Psoas muscle (tissue), 7 donors: ENCODE measurements at regions not wholly inside any gene's neighbourhood (a gene's known extent, or its start where the extent isn't known, plus 50 kb on each side); places are given as distances from the start of the nearest gene placed in this dataset.
"Not testable (repeated sequence)": the region's sequence is repeated elsewhere in the genome, so short reads cannot be mapped to it uniquely, and the experiment has no call there.

Experiments used
- ATAC-seq, 4 donors: fragments of 200-7000 bp; cut with Tn5 transposase; one replicate each; pipeline ENCODE4 v1.9.1; 2020; ENCODE audit warnings: moderate library complexity in 3 of 4, mild to moderate bottlenecking in 2 of 4
- DNase-seq, 2 donors: peaks; one replicate each; pipeline ENCODE4 v3.0.0-alpha.2; 2020
- H3K27ac ChIP-seq: fragments of 200-600 bp; one replicate; pipeline ENCODE4 v1.8.0; 2022
- H3K27me3 ChIP-seq, 3 donors: fragments of 200-600 bp in 1 of 3; one replicate each; pipeline versions ENCODE4 v1.6.1 to v1.8.0; 2013 to 2022; ENCODE audit warnings: low read length in 2 of 3, mild to moderate bottlenecking in 2 of 3, moderate library complexity in 1 of 3; ENCODE audit not compliant: insufficient read depth in 3 of 3
- H3K36me3 ChIP-seq, 2 donors: fragments of 200-600 bp in 1 of 2; one replicate each; pipeline versions ENCODE4 v1.6.1 to v1.8.0; 2013 to 2022; ENCODE audit warnings: low read depth in 1 of 2, mild to moderate bottlenecking in 1 of 2, moderate library complexity in 1 of 2; ENCODE audit not compliant: insufficient read depth in 1 of 2
- H3K4me1 ChIP-seq: fragments of 200-600 bp; one replicate; pipeline ENCODE4 v1.8.0; 2022
- H3K4me3 ChIP-seq: fragments of 200-600 bp; one replicate; pipeline ENCODE4 v1.8.0; 2022; ENCODE audit warnings: mild to moderate bottlenecking
- H3K9me3 ChIP-seq: fragments of 200-600 bp; one replicate; pipeline ENCODE4 v1.8.0; 2022
- CTCF ChIP-seq: fragments of 200-600 bp; IDR thresholded peaks from one replicate; pipeline ENCODE4 v1.8.0; 2022; ENCODE audit warnings: antibody characterized with exemption
- WGBS, 3 donors: extraction: QIAGEN DNeasy Blood & Tissue Kit; methylation state at CpG; one replicate each; pipeline versions ENCODE4 v1.1.6 to v1.1.7; 2013; 5-methylcytosine and 5-hydroxymethylcytosine counted together
- intact Hi-C, 2 donors: fragments of 100-400 bp; cut with DNase I; formaldehyde crosslinking; loops; one replicate each; pipeline versions ENCODE4 v1.11.0 to v1.14.2; 2022
- donor health status: healthy with polysubstance abuse.
- donor health status: DM: no; HTN: no; CAD: no; lungs with moderate emphysema.
- donor health status: Bipolar disorder and iron deficiency.
- donor health status: healthy.
- donor health status: DM: yes; HTN: yes; CAD: no.
- donor health status: DM: no; HTN: no; CAD: no.
- donor health status: DM: yes; HTN: yes; CAD: no.

GRCh38 chr17:30609682-30610081, 132.5 kb downstream of the GOSR1 start:
- WGBS, 3 donors, result 57 to 69% (median 61%) methylated on average over 2 of the region's 3 CpGs
- ATAC-seq, H3K9me3 ChIP-seq, intact Hi-C loops, H3K4me1 ChIP-seq, H3K27me3 ChIP-seq, DNase-seq, H3K27ac ChIP-seq, H3K4me3 ChIP-seq: not testable (repeated sequence)
- H3K36me3 ChIP-seq, result peaks cover 0 to 30% of the 10 kb centered on the region in 2 donors

GRCh38 chr17:30605523-30605922, 128.3 kb downstream of the GOSR1 start:
- no peak overlapping the region for H3K4me3 ChIP-seq
- H3K27me3 ChIP-seq, result no peaks in the 10 kb centered on the region
- WGBS, 3 donors, result 95 to 98% (median 97%) methylated on average over 4 of the region's 4 CpGs
- intact Hi-C loops, result no loop called here
- H3K4me1 ChIP-seq, result no peaks in the 10 kb centered on the region
- DNase-seq (no peak), ATAC-seq (no peak)
- no peak for TF ChIP-seq CTCF
- peaks cover 0 to 5% of the 10 kb centered on the region in 2 donors for H3K36me3 ChIP-seq
- no peaks in the 10 kb centered on the region for H3K9me3 ChIP-seq
- H3K27ac ChIP-seq, result no peak overlapping the region

- TF ChIP-seq CTCF, result no peak
- Histone ChIP-seq H3K4me1 (no peaks in the 10 kb centered on the region), H3K27ac (no peak overlapping the region), H3K27me3 (no peaks in the 10 kb centered on the region), H3K4me3 (no peak overlapping the region), H3K36me3 (peaks cover 0 to 2% of the 10 kb centered on the region in 2 donors), H3K9me3 (no peaks in the 10 kb centered on the region)
- ATAC-seq (no peak), DNase-seq (no peak)
- intact Hi-C loops, result no loop called here
- 94 to 98% (median 97%) methylated on average over 1 of the region's 1 CpG for WGBS, 3 donors
These were observed 127.8 kb downstream of the GOSR1 start for GRCh38 chr17:30605027-30605426.

- 75 to 92% (median 86%) methylated on average over 1 to 2 of the region's 2 CpGs for WGBS, 3 donors
These were observed 125.2 kb downstream of the GOSR1 start for GRCh38 chr17:30602396-30602795.

GRCh38 chr17:30601984-30602383, 124.8 kb downstream of the GOSR1 start:
- intact Hi-C loops, result loop anchor here in 1 of 2 donors (2.0 kb wide), 1 partner anchor 125 kb away; the partner anchor contains the start of gene GOSR1

More at GRCh38 chr17:30602396-30602795, 125.2 kb downstream of the GOSR1 start:
- peak overlapping the region; percentile 72 for H3K4me3 ChIP-seq
- ATAC-seq, H3K4me1 ChIP-seq, DNase-seq, intact Hi-C loops, H3K27me3 ChIP-seq, H3K27ac ChIP-seq, H3K36me3 ChIP-seq, H3K9me3 ChIP-seq: not testable (repeated sequence)

GRCh38 chr17:30600830-30601494, 123.8 kb downstream of the GOSR1 start:
- Histone ChIP-seq H3K36me3 (no peaks in the 10 kb centered on the region), H3K27ac (peak overlapping the region; percentile 81), H3K4me3 (peak overlapping the region; percentile 72), H3K27me3 (no peaks in the 10 kb centered on the region), H3K9me3 (no peaks in the 10 kb centered on the region), H3K4me1 (no peaks in the 10 kb centered on the region)
- no peak for DNase-seq
- TF ChIP-seq CTCF, result no peak
- intact Hi-C loops, result loop anchor here in 1 of 2 donors (2.0 kb wide), 1 partner anchor 124 kb away; the partner anchor contains the start of gene GOSR1
- peak in 2 of 4 donors; percentile 8 to 18 for ATAC-seq
- 1% methylated on average over 47 to 49 of the region's 49 CpGs for WGBS, 3 donors

More at GRCh38 chr17:30601984-30602383, 124.8 kb downstream of the GOSR1 start:
- not testable (repeated sequence) for H3K9me3 ChIP-seq, H3K36me3 ChIP-seq, H3K27ac ChIP-seq, DNase-seq, H3K27me3 ChIP-seq, ATAC-seq, H3K4me1 ChIP-seq
- 28 to 37% (median 32%) methylated on average over 7 of the region's 7 CpGs for WGBS, 3 donors
- peak overlapping the region; percentile 72 for H3K4me3 ChIP-seq
